Parathyroid adenoma (tissue), 2 donors: ENCODE measurements at regions not wholly inside any gene's neighbourhood (a gene's known extent, or its start where the extent isn't known, plus 50 kb on each side); places are given as distances from the start of the nearest gene placed in this dataset.
A peak's percentile ranks its signal among the peaks of the same experiment; 100 is the strongest.

Experiments used
- H2AFZ ChIP-seq: fragments of 300-600 bp; sonication (generic); one replicate; pipeline ENCODE4 v1.7.0; 2017; ENCODE audit warnings: antibody characterized with exemption, mild to moderate bottlenecking
- H3K27ac ChIP-seq: fragments of 300-600 bp; sonication (generic); one replicate; pipeline ENCODE4 v1.7.0; 2017
- H3K27me3 ChIP-seq: fragments of 300-600 bp; sonication (generic); one replicate; pipeline ENCODE4 v1.7.0; 2017; ENCODE audit warnings: low read length; ENCODE audit not compliant: control insufficient read depth, insufficient read depth
- H3K36me3 ChIP-seq: fragments of 300-600 bp; sonication (generic); one replicate; pipeline ENCODE4 v1.7.0; 2017; ENCODE audit warnings: low read length; ENCODE audit not compliant: control insufficient read depth, insufficient read depth
- H3K4me1 ChIP-seq: fragments of 300-600 bp; sonication (generic); one replicate; pipeline ENCODE4 v1.7.0; 2017; ENCODE audit warnings: control low read depth
- H3K4me2 ChIP-seq: fragments of 300-600 bp; sonication (generic); one replicate; pipeline ENCODE4 v1.7.0; 2017; ENCODE audit warnings: low read length
- H3K4me3 ChIP-seq: fragments of 300-600 bp; sonication (generic); one replicate; pipeline ENCODE4 v1.7.0; 2017; ENCODE audit warnings: low read depth, low read length
- H3K79me2 ChIP-seq: fragments of 300-600 bp; sonication (generic); one replicate; pipeline ENCODE4 v1.7.0; 2017; ENCODE audit warnings: control low read depth
- H3K9ac ChIP-seq: fragments of 300-600 bp; sonication (generic); one replicate; pipeline ENCODE4 v1.7.0; 2017; ENCODE audit warnings: mild to moderate bottlenecking
- H3K9me3 ChIP-seq: fragments of 300-600 bp; sonication (generic); one replicate; pipeline ENCODE4 v1.7.0; 2017; ENCODE audit warnings: low read length; ENCODE audit not compliant: control insufficient read depth
- CTCF ChIP-seq: fragments of 300-600 bp; sonication (generic); IDR thresholded peaks from one replicate; pipeline ENCODE4 v1.7.0; 2017; ENCODE audit warnings: antibody characterized with exemption, mild to moderate bottlenecking
- donor health status: primary hyperparathyroidism.

DNA sequence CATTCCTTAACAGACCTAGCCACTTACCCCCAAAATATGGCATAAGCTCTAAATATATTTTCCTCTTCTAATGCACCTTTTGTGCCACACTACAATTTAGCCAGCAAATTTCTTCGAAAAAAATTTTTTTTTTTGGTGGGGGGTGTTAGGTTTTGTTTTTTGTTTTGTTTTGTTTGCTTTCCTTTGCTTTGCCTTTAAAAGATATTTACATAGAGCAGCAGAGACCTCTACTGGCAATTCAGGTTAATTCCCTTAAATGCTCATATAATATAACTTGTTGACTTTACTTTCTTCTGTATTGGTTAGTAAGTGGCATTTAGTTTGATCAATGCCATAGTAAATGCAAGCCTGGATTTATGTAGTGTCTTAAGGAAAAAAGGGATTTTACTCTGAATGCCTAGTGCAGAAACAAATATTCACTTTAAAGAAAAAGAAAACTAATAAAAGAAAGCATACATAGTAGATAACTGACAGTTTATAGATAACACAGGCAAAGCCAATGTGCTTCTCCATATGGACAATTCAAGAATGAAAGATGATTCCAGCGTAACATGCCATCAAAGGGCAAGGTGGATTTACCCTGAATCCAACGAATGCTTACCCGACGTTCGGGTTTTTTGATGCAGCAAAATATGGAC lies 1250.6 kb downstream of the GATA3 start:
- H3K9ac ChIP-seq = no peak overlapping the region
- TF ChIP-seq CTCF = peak; percentile 55
- H3K4me2 ChIP-seq = no peak overlapping the region
- H3K4me1 ChIP-seq = peaks cover 14% of the 10 kb centered on the region
- no peak overlapping the region for H3K27ac ChIP-seq
- no peaks in the 10 kb centered on the region for H3K27me3 ChIP-seq
- no peaks in the 10 kb centered on the region for H3K9me3 ChIP-seq
- no peaks in the 10 kb centered on the region for H3K79me2 ChIP-seq
- no peak overlapping the region for H3K4me3 ChIP-seq
- H3K36me3 ChIP-seq = no peaks in the 10 kb centered on the region
- no peak overlapping the region for H2AFZ ChIP-seq

- no peaks in the 10 kb centered on the region for H3K27me3 ChIP-seq
- no peak overlapping the region for H3K4me3 ChIP-seq
- no peak for TF ChIP-seq CTCF
- H3K79me2 ChIP-seq = no peaks in the 10 kb centered on the region
- no peaks in the 10 kb centered on the region for H3K9me3 ChIP-seq
- no peak overlapping the region for H3K27ac ChIP-seq
- H3K4me1 ChIP-seq = no peaks in the 10 kb centered on the region
- H3K36me3 ChIP-seq = no peaks in the 10 kb centered on the region
- H3K9ac ChIP-seq = no peak overlapping the region
- H2AFZ ChIP-seq = no peak overlapping the region
- no peak overlapping the region for H3K4me2 ChIP-seq
Measured at GRCh38 chr10:9311702-9312499, 1257.4 kb downstream of the GATA3 start.

- Histone ChIP-seq H3K4me2 (no peak overlapping the region), H3K9ac (no peak overlapping the region), H3K9me3 (no peaks in the 10 kb centered on the region), H2AFZ (no peak overlapping the region), H3K36me3 (no peaks in the 10 kb centered on the region), H3K4me3 (no peak overlapping the region), H3K4me1 (no peaks in the 10 kb centered on the region), H3K27ac (no peak overlapping the region), H3K79me2 (no peaks in the 10 kb centered on the region), H3K27me3 (no peaks in the 10 kb centered on the region)
- TF ChIP-seq CTCF = no peak
Measured at GRCh38 chr10:9315292-9315691, 1260.8 kb downstream of the GATA3 start.

DNA sequence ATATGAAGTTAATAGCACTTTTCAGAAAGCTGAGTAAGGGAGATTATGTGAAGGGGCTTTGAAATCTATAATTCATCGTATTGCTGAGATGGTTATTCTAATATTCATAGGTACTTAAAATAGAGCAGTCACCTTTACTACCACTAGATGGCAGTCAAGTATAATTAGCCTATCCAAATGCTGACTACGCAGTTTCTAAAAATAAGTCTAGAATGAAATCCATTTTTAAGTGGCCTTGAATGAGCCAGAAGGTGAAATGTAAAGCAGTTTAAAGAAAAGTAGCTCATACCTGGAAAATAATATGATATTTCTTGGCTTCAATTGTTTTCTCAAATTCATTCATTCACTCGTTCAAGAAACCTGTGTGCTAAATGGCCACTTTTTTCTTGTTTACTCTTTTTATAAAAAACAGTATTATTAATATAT lies 1277.1 kb downstream of the GATA3 start:
- Histone ChIP-seq H3K4me2 (no peak overlapping the region), H3K4me1 (no peaks in the 10 kb centered on the region), H3K36me3 (no peaks in the 10 kb centered on the region)

More for the DNA sequence above, 1277.1 kb downstream of the GATA3 start:
- Histone ChIP-seq H3K9me3 (no peaks in the 10 kb centered on the region), H2AFZ (no peak overlapping the region), H3K27me3 (no peaks in the 10 kb centered on the region), H3K4me3 (no peak overlapping the region), H3K9ac (no peak overlapping the region), H3K79me2 (no peaks in the 10 kb centered on the region), H3K27ac (no peak overlapping the region)
- TF ChIP-seq CTCF = peak; percentile 92
